B cell (primary cell): ENCODE measurements at regions not wholly inside any gene's neighbourhood (a gene's known extent, or its start where the extent isn't known, plus 50 kb on each side); places are given as distances from the start of the nearest gene placed in this dataset.

Source experiments
- ATAC-seq: fragments of 200-7000 bp; cut with Tn5 transposase; one replicate; pipeline ENCODE4 v1.10.0; 2021; ENCODE audit warnings: low read depth, mild to moderate bottlenecking, moderate number of reproducible peaks, moderate library complexity
- CTCF ChIA-PET: fragments of 350-600 bp; sonication (Branson Sonifier 250); formaldehyde crosslinking; loops from one replicate; lab custom pipeline; 2021; ENCODE audit warnings: antibody characterized with exemption, inconsistent platforms; lab: Charles Lee
- POLR2A ChIA-PET: fragments of 350-600 bp; sonication (Branson Sonifier 250); formaldehyde crosslinking; loops from one replicate; lab custom pipeline; 2021; ENCODE audit warnings: antibody characterized with exemption; lab: Charles Lee
- DNase-seq: peaks from one replicate; pipeline ENCODE4 v3.0.0; 2013
- H2AFZ ChIP-seq: 2 replicates; pipeline ENCODE4 v1.6.1; 2012; ENCODE audit warnings: mild to moderate bottlenecking, low read depth, low read length; ENCODE audit not compliant: insufficient read depth, poor library complexity, severe bottlenecking
- H3K27ac ChIP-seq, 2 donors: 1 replicate in 1 of 2; 2 replicates in 1 of 2; pipeline ENCODE4 v1.5.1; 2012 to 2013; ENCODE audit warnings: low read length in 2 of 2, mild to moderate bottlenecking in 2 of 2, moderate library complexity in 1 of 2
- H3K27me3 ChIP-seq, 4 experiments: fragments of 200-600 bp in 1 of 4; sonication (generic) in 1 of 4; replicated peaks in 1 of 4; 1 replicate in 2 of 4; 2 replicates in 2 of 4; pipeline versions ENCODE4 v1.6.1 to v1.7.0; 2013 to 2016; ENCODE audit warnings: low read length in 3 of 4, mild to moderate bottlenecking in 2 of 4, mixed read lengths in 1 of 4, moderate library complexity in 1 of 4; ENCODE audit not compliant: insufficient read depth in 4 of 4, control insufficient read depth in 3 of 4; ENCODE audit errors: control extremely low read depth in 1 of 4
- H3K36me3 ChIP-seq, 2 experiments: replicated peaks in 1 of 2; 1 replicate in 1 of 2; 2 replicates in 1 of 2; pipeline versions ENCODE4 v1.6.1 to v1.7.1; 2013; ENCODE audit warnings: low read length in 1 of 2; ENCODE audit not compliant: insufficient read depth in 2 of 2, control insufficient read depth in 1 of 2; ENCODE audit errors: control extremely low read depth in 1 of 2, extremely low read depth in 1 of 2
- H3K4me1 ChIP-seq, 2 donors: fragments of 200-600 bp in 1 of 2; sonication (generic) in 1 of 2; 1 replicate in 1 of 2; 2 replicates in 1 of 2; pipeline versions ENCODE4 v1.5.1 to v1.6.1; 2013 to 2017; ENCODE audit warnings: low read length in 2 of 2; ENCODE audit not compliant: control insufficient read depth in 2 of 2, insufficient read depth in 2 of 2
- H3K4me2 ChIP-seq: replicated peaks from 2 replicates; pipeline ENCODE3; 2012; ENCODE audit warnings: mild to moderate bottlenecking, low read depth, low read length; ENCODE audit not compliant: poor library complexity, severe bottlenecking
- H3K4me3 ChIP-seq, 5 experiments: fragments of 200-600 bp in 1 of 5; sonication (generic) in 1 of 5; 1 replicate in 3 of 5; 2 replicates in 2 of 5; pipeline versions ENCODE4 v1.5.1 to v1.7.0; 2011 to 2016; ENCODE audit warnings: low read length in 4 of 5, mild to moderate bottlenecking in 4 of 5, low read depth in 2 of 5, control low read depth in 1 of 5, moderate library complexity in 1 of 5; ENCODE audit not compliant: insufficient read depth in 1 of 5; ENCODE audit errors: control extremely low read depth in 1 of 5, extremely low read depth in 1 of 5
- H3K79me2 ChIP-seq: fragments of 200-600 bp; sonication (generic); one replicate; pipeline ENCODE4 v1.6.0; 2016; ENCODE audit warnings: low read length; ENCODE audit not compliant: control insufficient read depth, insufficient read depth
- H3K9ac ChIP-seq: fragments of 200-600 bp; sonication (generic); 2 replicates; pipeline ENCODE4 v1.6.1; 2017; ENCODE audit warnings: mild to moderate bottlenecking, low read length, moderate library complexity
- H3K9me3 ChIP-seq, 3 donors: one replicate each; pipeline versions ENCODE4 v1.6.1 to v1.7.1; 2013; ENCODE audit warnings: low read length in 2 of 3; ENCODE audit not compliant: control insufficient read depth in 2 of 3, insufficient read depth in 1 of 3; ENCODE audit errors: control extremely low read depth in 1 of 3
- H4K20me1 ChIP-seq: 2 replicates; pipeline ENCODE4 v1.6.0; 2012; ENCODE audit warnings: mild to moderate bottlenecking, low read length; ENCODE audit not compliant: insufficient read depth, control insufficient read depth, poor library complexity, severe bottlenecking
- H3K27ac Mint-ChIP-seq: one replicate; pipeline ENCODE4 v1.8.0; 2021; ENCODE audit warnings: mixed read lengths
- H3K27me3 Mint-ChIP-seq: one replicate; pipeline ENCODE4 v1.8.0; 2021; ENCODE audit warnings: mixed read lengths
- H3K4me1 Mint-ChIP-seq: one replicate; pipeline ENCODE4 v1.8.0; 2021; ENCODE audit warnings: mixed read lengths
- H3K4me3 Mint-ChIP-seq: one replicate; pipeline ENCODE4 v1.8.0; 2021; ENCODE audit warnings: mixed read lengths
- H3K9me3 Mint-ChIP-seq: one replicate; pipeline ENCODE4 v1.8.0; 2022; ENCODE audit warnings: mixed read lengths; ENCODE audit not compliant: insufficient read depth
- EZH2 ChIP-seq: IDR thresholded peaks from 2 replicates; pipeline ENCODE4 v1.6.1; 2012; ENCODE audit warnings: borderline replicate concordance, low read depth, mild to moderate bottlenecking, moderate library complexity, low read length; ENCODE audit not compliant: insufficient read depth, poor library complexity, severe bottlenecking
- WGBS: methylation state at CpG from one replicate; pipeline ENCODE4 v1.1.5; 2013; ENCODE audit warnings: missing lambda C conversion rate; ENCODE audit not compliant: insufficient coverage; 5-methylcytosine and 5-hydroxymethylcytosine counted together
- intact Hi-C: fragments of 100-400 bp; cut with micrococcal nuclease; formaldehyde crosslinking; loops from one replicate; pipeline ENCODE4 v1.10.0; 2022
- TF ChIP-seq, protein P1 (sequence below): fragments of 200-600 bp; IDR thresholded peaks from one replicate; pipeline ENCODE4 v1.8.0; 2022; ENCODE audit warnings: antibody characterized with exemption, mild to moderate bottlenecking

DNA sequence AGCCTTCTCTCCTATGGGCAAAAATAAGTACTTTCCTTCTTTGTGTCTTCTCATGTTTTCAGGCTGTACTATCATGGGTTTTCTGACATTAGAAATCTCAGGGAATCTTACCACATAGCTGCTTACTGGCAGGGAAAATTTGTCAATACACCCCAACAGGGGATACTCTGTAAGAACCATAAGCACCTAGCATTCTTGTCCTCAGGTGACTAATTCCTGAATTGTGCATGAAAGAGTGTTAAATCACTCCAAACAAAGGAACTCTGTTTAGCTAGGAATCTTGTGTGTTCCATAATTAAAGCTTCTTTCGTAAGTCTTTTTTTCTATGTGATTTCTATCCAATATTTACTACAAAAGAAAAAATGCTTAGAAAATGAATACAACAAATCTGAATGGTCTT, 206.7 kb upstream of the POT1 start:
- ATAC-seq (no peak), DNase-seq (no peak)
- intact Hi-C loops = no loop called here
- peaks cover 4% of the 10 kb centered on the region for H3K9me3 Mint-ChIP-seq
- Histone ChIP-seq H2AFZ (no peak overlapping the region), H3K4me2 (no peak overlapping the region), H3K79me2 (no peaks in the 10 kb centered on the region), H3K9ac (no peak overlapping the region), H3K9me3 (peaks cover 0 to 3% (median 0%) of the 10 kb centered on the region in 3 donors), H3K4me1 (no peaks in the 10 kb centered on the region), H3K27ac (no peak overlapping the region), H3K27me3 (no peaks in the 10 kb centered on the region), H4K20me1 (no peaks in the 10 kb centered on the region), H3K4me3 (no peak overlapping the region), H3K36me3 (no peaks in the 10 kb centered on the region)
- no CpG with 5 or more reads among the region's 1 CpG for WGBS
- POLR2A ChIA-PET = no interaction called here
- TF ChIP-seq EZH2 = no peak
- TF ChIP-seq, protein P1, sequence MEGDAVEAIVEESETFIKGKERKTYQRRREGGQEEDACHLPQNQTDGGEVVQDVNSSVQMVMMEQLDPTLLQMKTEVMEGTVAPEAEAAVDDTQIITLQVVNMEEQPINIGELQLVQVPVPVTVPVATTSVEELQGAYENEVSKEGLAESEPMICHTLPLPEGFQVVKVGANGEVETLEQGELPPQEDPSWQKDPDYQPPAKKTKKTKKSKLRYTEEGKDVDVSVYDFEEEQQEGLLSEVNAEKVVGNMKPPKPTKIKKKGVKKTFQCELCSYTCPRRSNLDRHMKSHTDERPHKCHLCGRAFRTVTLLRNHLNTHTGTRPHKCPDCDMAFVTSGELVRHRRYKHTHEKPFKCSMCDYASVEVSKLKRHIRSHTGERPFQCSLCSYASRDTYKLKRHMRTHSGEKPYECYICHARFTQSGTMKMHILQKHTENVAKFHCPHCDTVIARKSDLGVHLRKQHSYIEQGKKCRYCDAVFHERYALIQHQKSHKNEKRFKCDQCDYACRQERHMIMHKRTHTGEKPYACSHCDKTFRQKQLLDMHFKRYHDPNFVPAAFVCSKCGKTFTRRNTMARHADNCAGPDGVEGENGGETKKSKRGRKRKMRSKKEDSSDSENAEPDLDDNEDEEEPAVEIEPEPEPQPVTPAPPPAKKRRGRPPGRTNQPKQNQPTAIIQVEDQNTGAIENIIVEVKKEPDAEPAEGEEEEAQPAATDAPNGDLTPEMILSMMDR = no peak
- no peaks in the 10 kb centered on the region for H3K27me3 Mint-ChIP-seq
- H3K27ac Mint-ChIP-seq = no peak overlapping the region
- H3K4me3 Mint-ChIP-seq = no peak overlapping the region
- CTCF ChIA-PET = no interaction called here
- no peaks in the 10 kb centered on the region for H3K4me1 Mint-ChIP-seq

DNA sequence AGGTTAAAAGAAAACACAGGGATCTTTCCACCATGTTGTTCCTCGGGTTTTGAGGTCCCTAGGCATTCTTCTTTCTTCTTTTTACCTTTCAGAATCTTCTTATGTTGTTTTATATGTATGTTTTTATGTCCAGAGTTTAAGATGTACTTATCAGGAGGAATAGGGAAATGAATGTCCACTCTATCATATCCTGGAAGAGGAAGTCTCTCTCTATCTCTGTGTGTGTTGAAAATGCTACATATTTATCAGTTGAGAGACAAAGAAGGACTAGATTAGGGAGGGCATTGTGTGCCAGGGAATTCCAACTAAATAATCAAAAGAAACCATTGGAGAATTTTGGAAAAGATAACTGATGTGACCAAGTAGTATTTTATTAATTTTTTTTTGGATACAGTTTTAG, 200.5 kb upstream of the POT1 start:
- no peak for DNase-seq
- intact Hi-C loops = no loop called here
- Mint-ChIP-seq H3K27ac (no peak overlapping the region), H3K27me3 (no peaks in the 10 kb centered on the region), H3K9me3 (peaks cover under 1% of the 10 kb centered on the region), H3K4me3 (no peak overlapping the region), H3K4me1 (no peaks in the 10 kb centered on the region)
- Histone ChIP-seq H3K4me2 (no peak overlapping the region), H3K9me3 (peaks cover 0 to 10% (median 0%) of the 10 kb centered on the region in 3 donors), H3K9ac (no peak overlapping the region), H3K4me1 (no peaks in the 10 kb centered on the region), H3K4me3 (no peak overlapping the region), H3K79me2 (no peaks in the 10 kb centered on the region), H3K27ac (no peak overlapping the region), H3K36me3 (no peaks in the 10 kb centered on the region), H3K27me3 (no peaks in the 10 kb centered on the region), H2AFZ (no peak overlapping the region), H4K20me1 (no peaks in the 10 kb centered on the region)
- WGBS = no CpG with 5 or more reads among the region's 1 CpG
- POLR2A ChIA-PET = no interaction called here
- CTCF ChIA-PET = no interaction called here
- ATAC-seq = no peak
- no peak for TF ChIP-seq EZH2
- TF ChIP-seq, protein P1 = no peak
